Body of pancreas (tissue), 4 donors: ENCODE measurements at regions not wholly inside any gene's neighbourhood (a gene's known extent, or its start where the extent isn't known, plus 50 kb on each side); places are given as distances from the start of the nearest gene placed in this dataset.

Experiments
- ATAC-seq: fragments of 150-250 bp; one replicate; pipeline ENCODE4 v1.9.1; 2016
- DNase-seq, 4 donors: peaks; one replicate each; pipeline ENCODE4 v3.0.0-alpha.2; 2019
- H3K27ac ChIP-seq, 4 donors: fragments of 200-600 bp; sonication (generic); 1 replicate in 3 of 4; 2 replicates in 1 of 4; pipeline versions ENCODE4 v1.5.1 to v1.6.1; 2016 to 2019; ENCODE audit warnings: mild to moderate bottlenecking in 1 of 4, mixed read lengths in 1 of 4, moderate library complexity in 1 of 4
- H3K27me3 ChIP-seq, 2 donors: fragments of 200-600 bp; sonication (generic); one replicate each; pipeline ENCODE4 v1.6.0; 2016; ENCODE audit warnings: mild to moderate bottlenecking in 1 of 2
- H3K36me3 ChIP-seq, 2 donors: fragments of 200-600 bp; sonication (generic); replicated peaks in 1 of 2; 2 replicates each; pipeline ENCODE4 v1.5.1; 2016; ENCODE audit warnings: low read depth in 2 of 2; ENCODE audit not compliant: insufficient read depth in 1 of 2
- H3K4me1 ChIP-seq: fragments of 200-600 bp; sonication (generic); one replicate; pipeline ENCODE4 v1.6.0; 2016
- H3K4me3 ChIP-seq, 2 donors: fragments of 200-600 bp; sonication (generic); 1 replicate in 1 of 2; 2 replicates in 1 of 2; pipeline ENCODE4 v1.5.1; 2016 to 2019
- H3K9me3 ChIP-seq, 3 donors: fragments of 200-600 bp; sonication (generic); 1 replicate in 2 of 3; 2 replicates in 1 of 3; pipeline ENCODE4 v1.5.1; 2016
- CTCF ChIP-seq, 7 experiments: fragments of 450-650 bp in 4 of 7; fragments of 200-600 bp in 3 of 7; sonication (generic) in 3 of 7; IDR thresholded peaks; one replicate each; pipeline ENCODE4 v1.5.1; 2016 to 2019; ENCODE audit warnings: antibody characterized with exemption in 7 of 7
- POLR2A ChIP-seq, 3 donors: fragments of 450-650 bp; IDR thresholded peaks; one replicate each; pipeline ENCODE4 v1.6.1; 2016; ENCODE audit warnings: antibody characterized with exemption in 3 of 3, mild to moderate bottlenecking in 2 of 3
- WGBS, 2 donors: methylation state at CpG; one replicate each; pipeline ENCODE4 v1.1.5; 2017; 5-methylcytosine and 5-hydroxymethylcytosine counted together
- intact Hi-C: fragments of 100-400 bp; cut with DNase I; formaldehyde crosslinking; loops from one replicate; pipeline ENCODE4 v1.15.1; 2023

GRCh38 chr16:64659866-64660265, 462.0 kb downstream of the CDH11 start:
- DNase-seq (no peak), ATAC-seq (no peak)
- H3K9me3 ChIP-seq, result no peaks in the 10 kb centered on the region
- WGBS, 2 donors, result 29 to 51% methylated on average over 1 of the region's 1 CpG
- no peak overlapping the region for H3K27ac ChIP-seq
- intact Hi-C loops, result no loop called here
- H3K4me3 ChIP-seq, result no peak overlapping the region
- no peaks in the 10 kb centered on the region for H3K4me1 ChIP-seq
- no peaks in the 10 kb centered on the region for H3K36me3 ChIP-seq
- H3K27me3 ChIP-seq, result no peaks in the 10 kb centered on the region
- no peak for TF ChIP-seq POLR2A (IDR thresholded peaks at IDR 0.05)
- TF ChIP-seq CTCF (IDR thresholded peaks at IDR 0.05), result no peak

GRCh38 chr16:64657316-64658011, 464.4 kb downstream of the CDH11 start:
- no peaks in the 10 kb centered on the region for H3K4me1 ChIP-seq
- H3K4me3 ChIP-seq, result no peak overlapping the region
- WGBS, 2 donors, result 64 to 75% methylated on average over 3 of the region's 3 CpGs
- TF ChIP-seq CTCF (IDR thresholded peaks at IDR 0.05) (no peak), POLR2A (IDR thresholded peaks at IDR 0.05) (no peak)
- intact Hi-C loops, result no loop called here
- H3K9me3 ChIP-seq, result no peaks in the 10 kb centered on the region
- no peaks in the 10 kb centered on the region for H3K36me3 ChIP-seq
- no peak for ATAC-seq
- no peak overlapping the region for H3K27ac ChIP-seq
- no peaks in the 10 kb centered on the region for H3K27me3 ChIP-seq
- no peak for DNase-seq

GRCh38 chr16:64656471-64656870, 465.4 kb downstream of the CDH11 start:
- DNase-seq (no peak), ATAC-seq (no peak)
- no peaks in the 10 kb centered on the region for H3K4me1 ChIP-seq
- no peak for TF ChIP-seq CTCF (IDR thresholded peaks at IDR 0.05)
- TF ChIP-seq POLR2A (IDR thresholded peaks at IDR 0.05), result no peak
- whole genome bisulfite sequencing, 2 donors, result 57% methylated on average over 4 of the region's 4 CpGs
- H3K27ac ChIP-seq, result no peak overlapping the region
- no peaks in the 10 kb centered on the region for H3K36me3 ChIP-seq
- no peak overlapping the region for H3K4me3 ChIP-seq
- intact Hi-C loops, result no loop called here
- peaks cover 0 to 9% (median 0%) of the 10 kb centered on the region in 3 donors for H3K9me3 ChIP-seq
- H3K27me3 ChIP-seq, result no peaks in the 10 kb centered on the region

- TF ChIP-seq CTCF (IDR thresholded peaks at IDR 0.05) (no peak), POLR2A (IDR thresholded peaks at IDR 0.05) (no peak)
- H3K36me3 ChIP-seq, result no peaks in the 10 kb centered on the region
- peaks cover 0 to 9% (median 0%) of the 10 kb centered on the region in 3 donors for H3K9me3 ChIP-seq
- intact Hi-C loops, result no loop called here
- H3K27ac ChIP-seq, result no peak overlapping the region
- DNase-seq, result no peak
- H3K4me3 ChIP-seq, result no peak overlapping the region
- H3K27me3 ChIP-seq, result no peaks in the 10 kb centered on the region
- no peak for ATAC-seq
- no peaks in the 10 kb centered on the region for H3K4me1 ChIP-seq
Observed at GRCh38 chr16:64654178-64654577, 467.7 kb downstream of the CDH11 start.

GRCh38 chr16:64648282-64648681, 473.6 kb downstream of the CDH11 start:
- WGBS, 2 donors, result 61 to 83% methylated on average over 1 to 3 of the region's 3 CpGs
- H3K27me3 ChIP-seq, result no peaks in the 10 kb centered on the region
- no peak for DNase-seq
- no peaks in the 10 kb centered on the region for H3K36me3 ChIP-seq
- TF ChIP-seq POLR2A (IDR thresholded peaks at IDR 0.05) (no peak), CTCF (IDR thresholded peaks at IDR 0.05) (no peak)
- H3K27ac ChIP-seq, result no peak overlapping the region
- H3K4me1 ChIP-seq, result no peaks in the 10 kb centered on the region
- H3K4me3 ChIP-seq, result no peak overlapping the region
- H3K9me3 ChIP-seq, result peaks cover 0 to 9% (median 0%) of the 10 kb centered on the region in 3 donors
- intact Hi-C loops, result no loop called here
- no peak for ATAC-seq
